Loucy (cell line): ENCODE measurements at regions not wholly inside any gene's neighbourhood (a gene's known extent, or its start where the extent isn't known, plus 50 kb on each side); places are given as distances from the start of the nearest gene placed in this dataset.
"Not testable (repeated sequence)": the region's sequence is repeated elsewhere in the genome, so short reads cannot be mapped to it uniquely, and the experiment has no call there.

ENCODE experiments used
- H2AFZ ChIP-seq: fragments of 200-600 bp; sonication (generic); 2 replicates; pipeline ENCODE4 v1.6.0; 2016; ENCODE audit warnings: antibody characterized with exemption, mild to moderate bottlenecking, low read length, moderate library complexity
- H3F3A ChIP-seq: fragments of 200-600 bp; 2 replicates; pipeline ENCODE4 v1.6.0; 2016; ENCODE audit warnings: antibody characterized with exemption, low read depth, mild to moderate bottlenecking
- H3K27me3 ChIP-seq: fragments of 200-600 bp; sonication (generic); 2 replicates; pipeline ENCODE4 v1.6.1; 2014; ENCODE audit warnings: low read length, mild to moderate bottlenecking; ENCODE audit not compliant: insufficient read depth, poor library complexity, severe bottlenecking
- H3K36me3 ChIP-seq: fragments of 200-600 bp; sonication (generic); 2 replicates; pipeline ENCODE4 v1.6.1; 2016; ENCODE audit warnings: low read length; ENCODE audit not compliant: insufficient read depth
- H3K4me1 ChIP-seq: fragments of 200-600 bp; sonication (generic); 2 replicates; pipeline ENCODE4 v1.5.1; 2014; ENCODE audit warnings: low read length, mild to moderate bottlenecking; ENCODE audit not compliant: insufficient read depth, poor library complexity, severe bottlenecking
- H3K4me2 ChIP-seq: fragments of 200-600 bp; sonication (generic); 2 replicates; pipeline ENCODE4 v1.6.0; 2014; ENCODE audit warnings: antibody characterized with exemption, low read length, low read depth, mild to moderate bottlenecking; ENCODE audit not compliant: poor library complexity, severe bottlenecking
- H3K4me3 ChIP-seq: fragments of 200-600 bp; sonication (generic); 2 replicates; pipeline ENCODE4 v1.5.1; 2014; ENCODE audit warnings: low read length, mild to moderate bottlenecking, mixed read lengths; ENCODE audit not compliant: poor library complexity, severe bottlenecking
- H3K79me2 ChIP-seq: fragments of 200-600 bp; sonication (generic); 2 replicates; pipeline ENCODE4 v1.6.1; 2014; ENCODE audit warnings: low read length; ENCODE audit not compliant: insufficient read depth
- H3K9ac ChIP-seq: fragments of 200-600 bp; sonication (generic); 2 replicates; pipeline ENCODE4 v1.6.0; 2014; ENCODE audit warnings: mild to moderate bottlenecking, low read depth, low read length, moderate library complexity; ENCODE audit not compliant: poor library complexity, severe bottlenecking
- H3K9me2 ChIP-seq: fragments of 200-600 bp; sonication (generic); replicated peaks from 2 replicates; pipeline ENCODE4 v1.6.1; 2016; ENCODE audit warnings: low read depth, low read length, mixed read lengths
- H3K9me3 ChIP-seq: fragments of 200-600 bp; sonication (generic); 2 replicates; pipeline ENCODE4 v1.6.1; 2014; ENCODE audit warnings: mild to moderate bottlenecking, antibody characterized with exemption, low read length, low read depth; ENCODE audit not compliant: insufficient read depth
- H4K20me1 ChIP-seq: fragments of 200-600 bp; sonication (generic); 2 replicates; pipeline ENCODE4 v1.6.0; 2014; ENCODE audit warnings: antibody characterized with exemption, low read length, mild to moderate bottlenecking; ENCODE audit not compliant: insufficient read depth, poor library complexity, severe bottlenecking
- EZH2phosphoT487 ChIP-seq: fragments of 200-600 bp; IDR thresholded peaks from 2 replicates; pipeline ENCODE4 v1.6.1; 2018; ENCODE audit warnings: antibody characterized with exemption, mild to moderate bottlenecking, moderate library complexity, borderline replicate concordance
- TF ChIP-seq, protein P1 (sequence below): fragments of 200-600 bp; sonication (generic); conservative IDR thresholded peaks from 2 replicates; pipeline ENCODE4 v1.5.1; 2014; ENCODE audit warnings: mild to moderate bottlenecking, antibody characterized with exemption, low read length

DNA sequence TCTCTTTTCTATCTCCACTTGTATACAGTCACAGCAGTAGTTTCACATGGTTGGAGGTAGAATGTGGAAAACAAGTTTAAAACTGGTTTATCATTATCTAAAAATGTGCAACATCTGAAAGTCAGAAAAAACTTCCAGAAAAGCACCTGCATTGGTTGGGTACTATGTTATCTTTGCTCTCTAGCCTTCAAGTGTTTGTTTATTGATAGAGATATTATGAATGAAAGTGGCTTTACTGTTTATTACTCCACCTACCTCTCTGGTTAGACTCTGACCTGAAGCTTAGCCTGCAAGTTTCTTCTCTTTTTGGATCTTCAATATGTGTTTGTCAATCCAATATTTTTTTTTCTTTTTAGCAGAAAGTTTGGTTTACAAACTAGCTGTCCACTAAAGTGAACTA lies 2161.4 kb upstream of the RAG2 start:
- Histone ChIP-seq H3K27me3 (no peaks in the 10 kb centered on the region), H3K36me3 (no peaks in the 10 kb centered on the region), H3F3A (no peaks in the 10 kb centered on the region), H3K9me2 (no peaks in the 10 kb centered on the region), H3K4me1 (no peaks in the 10 kb centered on the region), H3K79me2 (no peaks in the 10 kb centered on the region), H3K9me3 (no peaks in the 10 kb centered on the region), H3K9ac (no peak overlapping the region), H3K4me2 (no peak overlapping the region), H4K20me1 (no peaks in the 10 kb centered on the region), H2AFZ (no peak overlapping the region), H3K4me3 (no peak overlapping the region)
- TF ChIP-seq, protein P1, sequence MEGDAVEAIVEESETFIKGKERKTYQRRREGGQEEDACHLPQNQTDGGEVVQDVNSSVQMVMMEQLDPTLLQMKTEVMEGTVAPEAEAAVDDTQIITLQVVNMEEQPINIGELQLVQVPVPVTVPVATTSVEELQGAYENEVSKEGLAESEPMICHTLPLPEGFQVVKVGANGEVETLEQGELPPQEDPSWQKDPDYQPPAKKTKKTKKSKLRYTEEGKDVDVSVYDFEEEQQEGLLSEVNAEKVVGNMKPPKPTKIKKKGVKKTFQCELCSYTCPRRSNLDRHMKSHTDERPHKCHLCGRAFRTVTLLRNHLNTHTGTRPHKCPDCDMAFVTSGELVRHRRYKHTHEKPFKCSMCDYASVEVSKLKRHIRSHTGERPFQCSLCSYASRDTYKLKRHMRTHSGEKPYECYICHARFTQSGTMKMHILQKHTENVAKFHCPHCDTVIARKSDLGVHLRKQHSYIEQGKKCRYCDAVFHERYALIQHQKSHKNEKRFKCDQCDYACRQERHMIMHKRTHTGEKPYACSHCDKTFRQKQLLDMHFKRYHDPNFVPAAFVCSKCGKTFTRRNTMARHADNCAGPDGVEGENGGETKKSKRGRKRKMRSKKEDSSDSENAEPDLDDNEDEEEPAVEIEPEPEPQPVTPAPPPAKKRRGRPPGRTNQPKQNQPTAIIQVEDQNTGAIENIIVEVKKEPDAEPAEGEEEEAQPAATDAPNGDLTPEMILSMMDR = no peak
- TF ChIP-seq EZH2phosphoT487 = no peak

DNA sequence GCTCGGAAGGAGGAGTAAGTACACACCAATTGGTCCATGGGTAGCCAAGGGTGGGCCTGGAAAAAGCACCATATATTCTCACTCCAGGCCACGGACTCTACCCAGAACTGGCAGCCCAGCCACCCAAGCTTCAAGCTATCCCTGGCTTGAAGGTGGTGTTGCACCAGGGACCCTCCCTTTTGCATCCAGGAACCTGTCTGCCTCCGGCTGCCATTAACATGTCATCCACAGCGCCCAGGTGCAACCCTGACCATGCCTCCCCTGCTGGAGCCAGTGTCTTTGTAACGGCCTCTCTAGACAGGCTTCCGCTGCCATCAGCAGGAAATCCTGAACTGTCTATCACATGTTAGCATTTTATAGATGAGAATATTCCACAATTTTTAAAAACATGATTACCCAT lies 2158.5 kb upstream of the RAG2 start:
- H3K4me2 ChIP-seq = no peak overlapping the region
- TF ChIP-seq, protein P1 = no peak
- no peak for TF ChIP-seq EZH2phosphoT487

DNA sequence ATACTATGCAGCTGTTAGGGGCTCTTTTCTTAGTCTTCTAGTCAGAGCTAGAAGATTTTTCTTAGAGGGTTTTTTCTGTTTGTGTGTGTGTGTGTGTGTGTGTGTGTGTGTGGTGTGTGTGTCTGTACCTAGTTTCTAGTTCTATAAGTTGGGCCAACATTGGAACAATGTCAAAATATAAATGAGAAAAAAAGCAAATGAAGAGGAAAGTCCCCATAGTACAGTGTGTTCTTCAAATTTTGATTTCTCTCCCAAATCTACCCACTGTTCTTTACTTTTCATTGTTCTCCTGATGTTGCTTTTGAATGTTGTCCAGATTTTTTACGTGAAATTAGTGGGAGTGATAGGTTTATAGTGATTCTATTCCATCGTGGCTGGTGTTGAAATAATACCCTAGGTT lies 2153.4 kb upstream of the RAG2 start:
- Histone ChIP-seq H3K4me1 (no peaks in the 10 kb centered on the region), H3K9me3 (no peaks in the 10 kb centered on the region), H3K9me2 (0 out of 2 replicates have a peak, but pooled peaks cover 4% of the 10 kb centered on the region), H3F3A (no peaks in the 10 kb centered on the region), H4K20me1 (no peaks in the 10 kb centered on the region), H3K4me2 (no peak overlapping the region), H3K27me3 (no peaks in the 10 kb centered on the region), H2AFZ (no peak overlapping the region), H3K36me3 (no peaks in the 10 kb centered on the region), H3K9ac (no peak overlapping the region), H3K4me3 (no peak overlapping the region), H3K79me2 (no peaks in the 10 kb centered on the region)
- TF ChIP-seq, protein P1 = no peak
- no peak for TF ChIP-seq EZH2phosphoT487

More for the DNA sequence above, 2158.5 kb upstream of the RAG2 start:
- Histone ChIP-seq H3K4me1 (no peaks in the 10 kb centered on the region), H3K9me3 (no peaks in the 10 kb centered on the region), H3K79me2 (no peaks in the 10 kb centered on the region), H3K4me3 (no peak overlapping the region), H4K20me1 (no peaks in the 10 kb centered on the region), H3K36me3 (no peaks in the 10 kb centered on the region), H3K9ac (no peak overlapping the region), H3F3A (no peaks in the 10 kb centered on the region), H3K9me2 (no peaks in the 10 kb centered on the region), H2AFZ (no peak overlapping the region), H3K27me3 (no peaks in the 10 kb centered on the region)

DNA sequence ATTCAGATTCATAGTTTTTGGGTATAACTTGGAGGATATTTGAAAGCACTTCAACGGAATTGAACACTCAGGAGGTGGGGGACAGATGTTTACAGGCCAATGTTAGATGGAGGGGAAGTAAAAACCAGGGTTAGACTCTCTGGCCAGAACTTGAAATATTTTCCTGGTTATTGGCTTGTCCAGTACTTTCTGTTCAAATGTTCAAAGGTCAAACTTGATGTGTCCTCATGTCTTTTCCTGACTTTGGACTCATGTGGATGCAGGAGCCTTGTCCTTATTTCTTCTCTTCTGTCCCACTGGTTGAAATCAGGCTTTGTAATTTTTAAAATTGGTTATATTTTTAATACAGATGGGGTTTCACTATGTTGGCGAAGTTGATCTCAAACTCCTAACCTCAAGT lies 2148.5 kb upstream of the RAG2 start:
- not testable (repeated sequence) for H3K4me2 ChIP-seq, H4K20me1 ChIP-seq, H3F3A ChIP-seq, H2AFZ ChIP-seq, H3K36me3 ChIP-seq, H3K9me2 ChIP-seq, H3K9me3 ChIP-seq, H3K4me3 ChIP-seq, H3K9ac ChIP-seq, H3K79me2 ChIP-seq, H3K27me3 ChIP-seq, H3K4me1 ChIP-seq
